ENCODE measurements at regions not wholly inside any gene's neighbourhood (a gene's known extent, or its start where the extent isn't known, plus 50 kb on each side); places are given as distances from the start of the nearest gene placed in this dataset.

- no peak for TF ChIP-seq CTCF (IDR thresholded peaks at IDR 0.05)
- no peak for TF ChIP-seq POLR2A (IDR thresholded peaks at IDR 0.05)
Measured at GRCh38 chr6:91140449-91140848, 553.6 kb upstream of the MAP3K7 start.

Data from thyroid gland (tissue), 4 donors.